ENCODE measurements at regions not wholly inside any gene's neighbourhood (a gene's known extent, or its start where the extent isn't known, plus 50 kb on each side); places are given as distances from the start of the nearest gene placed in this dataset.

GRCh38 chr19:34841780-34842179 is 68.8 kb upstream of the ZNF599 start:
- H3K4me3 ChIP-seq, result no peak overlapping the region
- H3K9ac ChIP-seq (ENCODE audit: insufficient read depth in 1 of 2, low read depth in 2 of 2, low read length in 2 of 2), result no peak overlapping the region
- intact Hi-C loops (cut with micrococcal nuclease) (loop anchor here (5.0 kb wide), 1 partner anchor 131 kb away; no protein-coding TSS in a partner anchor), in situ Hi-C loops (cut with MboI) (loop anchor here (5.0 kb wide), 1 partner anchor 171 kb away; no protein-coding TSS in a partner anchor)
- ATAC-seq (peak; percentile 76), FAIRE-seq (peak; percentile 57), DNase-seq (ENCODE audit: extremely low read depth in 1 of 4, low spot score in 3 of 4) (peak in 1 of 4 experiments; percentile 34)
- no peak overlapping the region for H3K27ac ChIP-seq (ENCODE audit: extremely low read depth, low read depth, low read length)
- WGBS (ENCODE audit: insufficient coverage, low coverage, missing lambda C conversion rate), result 55% methylated on average over 10 of the region's 10 CpGs
- H3K9me3 ChIP-seq (replicated peaks; ENCODE audit: control insufficient read depth, insufficient read depth, low read depth, low read length), result no peaks in the 10 kb centered on the region
- no peak overlapping the region for H3K4me2 ChIP-seq (ENCODE audit: insufficient read depth, low read length)
- H3K79me2 ChIP-seq (ENCODE audit: control insufficient read depth, insufficient read depth, low read length), result no peaks in the 10 kb centered on the region
- ChIA-PET POLR2A (interaction anchor here (0.5 kb wide), 1 partner anchor 1385 kb away, joined by 5 read pairs; no protein-coding TSS in a partner anchor), CTCF (ENCODE audit: low intra/inter-chr PET ratio) (interaction anchor here (0.6 kb wide), 1 partner anchor 168 kb away, joined by 3 read pairs; no protein-coding TSS in a partner anchor)
- peaks cover 8 to 10% of the 10 kb centered on the region in 2 experiments; a peak in 4 of 5 replicates for H3K4me1 ChIP-seq (replicated peaks in 1 of 2; ENCODE audit: control insufficient read depth in 2 of 2, insufficient read depth in 2 of 2, low read length in 2 of 2)
- H4K20me1 ChIP-seq (replicated peaks; ENCODE audit: control insufficient read depth, insufficient read depth, low read length), result no peaks in the 10 kb centered on the region
- no peak overlapping the region for H2AFZ ChIP-seq (ENCODE audit: low read depth, low read length)
- no TSS peak for BruUV-seq (replicated peaks)
- no peaks in the 10 kb centered on the region for H3K36me3 ChIP-seq (ENCODE audit: control insufficient read depth, insufficient read depth, low read length)
- no peaks in the 10 kb centered on the region for H3K9me1 ChIP-seq (ENCODE audit: control insufficient read depth, insufficient read depth, low read length)
- no peaks in the 10 kb centered on the region; a peak in 1 of 5 replicates for H3K27me3 ChIP-seq (ENCODE audit: control insufficient read depth in 2 of 2, insufficient read depth in 2 of 2, low read length in 2 of 2)
- TF ChIP-seq RAD21 (CRISPR knock-in tag; conservative IDR thresholded peaks at IDR 0.05 in 1 of 2, IDR thresholded peaks at IDR 0.05 in 1 of 2) (peak in 1 of 2 experiments; percentile 34; a peak in 2 of 4 replicates), ZC3H4 (CRISPR knock-in tag; IDR thresholded peaks at IDR 0.05; ENCODE audit: borderline replicate concordance) (no peak), TCFL5 (CRISPR knock-in tag; conservative IDR thresholded peaks at IDR 0.05) (no peak), ZBTB33 (CRISPR knock-in tag; IDR thresholded peaks at IDR 0.05) (peak; percentile 74), HDAC8 (tag; IDR thresholded peaks at IDR 0.05) (no peak), SMARCA5 (IDR thresholded peaks at IDR 0.05) (no peak), RUNX1 (IDR thresholded peaks at IDR 0.05; ENCODE audit: low read depth) (no peak), CBX3 (IDR thresholded peaks at IDR 0.05; ENCODE audit: borderline replicate concordance in 1 of 2, low read length in 2 of 2) (no peak)
- TF ChIP-seq, protein P1, sequence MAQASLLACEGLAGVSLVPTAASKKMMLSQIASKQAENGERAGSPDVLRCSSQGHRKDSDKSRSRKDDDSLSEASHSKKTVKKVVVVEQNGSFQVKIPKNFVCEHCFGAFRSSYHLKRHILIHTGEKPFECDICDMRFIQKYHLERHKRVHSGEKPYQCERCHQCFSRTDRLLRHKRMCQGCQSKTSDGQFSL (CRISPR knock-in tag; IDR thresholded peaks at IDR 0.05), result no peak
- TF ChIP-seq, protein P1 (tag; IDR thresholded peaks at IDR 0.05), result no peak
- TF ChIP-seq, protein P2, sequence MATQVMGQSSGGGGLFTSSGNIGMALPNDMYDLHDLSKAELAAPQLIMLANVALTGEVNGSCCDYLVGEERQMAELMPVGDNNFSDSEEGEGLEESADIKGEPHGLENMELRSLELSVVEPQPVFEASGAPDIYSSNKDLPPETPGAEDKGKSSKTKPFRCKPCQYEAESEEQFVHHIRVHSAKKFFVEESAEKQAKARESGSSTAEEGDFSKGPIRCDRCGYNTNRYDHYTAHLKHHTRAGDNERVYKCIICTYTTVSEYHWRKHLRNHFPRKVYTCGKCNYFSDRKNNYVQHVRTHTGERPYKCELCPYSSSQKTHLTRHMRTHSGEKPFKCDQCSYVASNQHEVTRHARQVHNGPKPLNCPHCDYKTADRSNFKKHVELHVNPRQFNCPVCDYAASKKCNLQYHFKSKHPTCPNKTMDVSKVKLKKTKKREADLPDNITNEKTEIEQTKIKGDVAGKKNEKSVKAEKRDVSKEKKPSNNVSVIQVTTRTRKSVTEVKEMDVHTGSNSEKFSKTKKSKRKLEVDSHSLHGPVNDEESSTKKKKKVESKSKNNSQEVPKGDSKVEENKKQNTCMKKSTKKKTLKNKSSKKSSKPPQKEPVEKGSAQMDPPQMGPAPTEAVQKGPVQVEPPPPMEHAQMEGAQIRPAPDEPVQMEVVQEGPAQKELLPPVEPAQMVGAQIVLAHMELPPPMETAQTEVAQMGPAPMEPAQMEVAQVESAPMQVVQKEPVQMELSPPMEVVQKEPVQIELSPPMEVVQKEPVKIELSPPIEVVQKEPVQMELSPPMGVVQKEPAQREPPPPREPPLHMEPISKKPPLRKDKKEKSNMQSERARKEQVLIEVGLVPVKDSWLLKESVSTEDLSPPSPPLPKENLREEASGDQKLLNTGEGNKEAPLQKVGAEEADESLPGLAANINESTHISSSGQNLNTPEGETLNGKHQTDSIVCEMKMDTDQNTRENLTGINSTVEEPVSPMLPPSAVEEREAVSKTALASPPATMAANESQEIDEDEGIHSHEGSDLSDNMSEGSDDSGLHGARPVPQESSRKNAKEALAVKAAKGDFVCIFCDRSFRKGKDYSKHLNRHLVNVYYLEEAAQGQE (IDR thresholded peaks at IDR 0.05; ENCODE audit: borderline replicate concordance), result peak; percentile 74
- TF ChIP-seq, protein P2 (CRISPR knock-in tag; IDR thresholded peaks at IDR 0.05; ENCODE audit: low read depth), result no peak
